ENCODE measurements at regions not wholly inside any gene's neighbourhood (a gene's known extent, or its start where the extent isn't known, plus 50 kb on each side); places are given as distances from the start of the nearest gene placed in this dataset.

- Mint-ChIP-seq H3K4me3 (no peak overlapping the region), H3K4me1 (peaks cover 13% of the 10 kb centered on the region), H3K27me3 (ENCODE audit: low read depth) (no peaks in the 10 kb centered on the region), H3K36me3 (ENCODE audit: low read depth) (no peaks in the 10 kb centered on the region), H3K27ac (no peak overlapping the region), H3K9me3 (peaks cover 10% of the 10 kb centered on the region)
- TF ChIP-seq, protein P1, sequence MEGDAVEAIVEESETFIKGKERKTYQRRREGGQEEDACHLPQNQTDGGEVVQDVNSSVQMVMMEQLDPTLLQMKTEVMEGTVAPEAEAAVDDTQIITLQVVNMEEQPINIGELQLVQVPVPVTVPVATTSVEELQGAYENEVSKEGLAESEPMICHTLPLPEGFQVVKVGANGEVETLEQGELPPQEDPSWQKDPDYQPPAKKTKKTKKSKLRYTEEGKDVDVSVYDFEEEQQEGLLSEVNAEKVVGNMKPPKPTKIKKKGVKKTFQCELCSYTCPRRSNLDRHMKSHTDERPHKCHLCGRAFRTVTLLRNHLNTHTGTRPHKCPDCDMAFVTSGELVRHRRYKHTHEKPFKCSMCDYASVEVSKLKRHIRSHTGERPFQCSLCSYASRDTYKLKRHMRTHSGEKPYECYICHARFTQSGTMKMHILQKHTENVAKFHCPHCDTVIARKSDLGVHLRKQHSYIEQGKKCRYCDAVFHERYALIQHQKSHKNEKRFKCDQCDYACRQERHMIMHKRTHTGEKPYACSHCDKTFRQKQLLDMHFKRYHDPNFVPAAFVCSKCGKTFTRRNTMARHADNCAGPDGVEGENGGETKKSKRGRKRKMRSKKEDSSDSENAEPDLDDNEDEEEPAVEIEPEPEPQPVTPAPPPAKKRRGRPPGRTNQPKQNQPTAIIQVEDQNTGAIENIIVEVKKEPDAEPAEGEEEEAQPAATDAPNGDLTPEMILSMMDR (IDR thresholded peaks at IDR 0.05; ENCODE audit: unreplicated experiment in 3 of 3) = no peak
These were observed 56.8 kb upstream of the IRF2BP2 start for GRCh38 chr1:234666761-234667160.

GRCh38 chr1:234665975-234666605, 56.1 kb upstream of the IRF2BP2 start:
- Mint-ChIP-seq H3K4me1 (peaks cover 7% of the 10 kb centered on the region), H3K27me3 (ENCODE audit: low read depth) (no peaks in the 10 kb centered on the region), H3K36me3 (ENCODE audit: low read depth) (no peaks in the 10 kb centered on the region), H3K27ac (no peak overlapping the region), H3K4me3 (no peak overlapping the region), H3K9me3 (peaks cover 10% of the 10 kb centered on the region)
- TF ChIP-seq, protein P1 (IDR thresholded peaks at IDR 0.05; ENCODE audit: unreplicated experiment in 3 of 3) = no peak

- Mint-ChIP-seq H3K4me3 (no peak overlapping the region), H3K36me3 (ENCODE audit: low read depth) (no peaks in the 10 kb centered on the region), H3K4me1 (peaks cover 9% of the 10 kb centered on the region), H3K27ac (no peak overlapping the region), H3K9me3 (no peaks in the 10 kb centered on the region), H3K27me3 (ENCODE audit: low read depth) (no peaks in the 10 kb centered on the region)
- TF ChIP-seq, protein P1 (IDR thresholded peaks at IDR 0.05; ENCODE audit: unreplicated experiment in 3 of 3) = no peak
These were observed 52.2 kb upstream of the IRF2BP2 start for GRCh38 chr1:234662148-234662547.

DNA sequence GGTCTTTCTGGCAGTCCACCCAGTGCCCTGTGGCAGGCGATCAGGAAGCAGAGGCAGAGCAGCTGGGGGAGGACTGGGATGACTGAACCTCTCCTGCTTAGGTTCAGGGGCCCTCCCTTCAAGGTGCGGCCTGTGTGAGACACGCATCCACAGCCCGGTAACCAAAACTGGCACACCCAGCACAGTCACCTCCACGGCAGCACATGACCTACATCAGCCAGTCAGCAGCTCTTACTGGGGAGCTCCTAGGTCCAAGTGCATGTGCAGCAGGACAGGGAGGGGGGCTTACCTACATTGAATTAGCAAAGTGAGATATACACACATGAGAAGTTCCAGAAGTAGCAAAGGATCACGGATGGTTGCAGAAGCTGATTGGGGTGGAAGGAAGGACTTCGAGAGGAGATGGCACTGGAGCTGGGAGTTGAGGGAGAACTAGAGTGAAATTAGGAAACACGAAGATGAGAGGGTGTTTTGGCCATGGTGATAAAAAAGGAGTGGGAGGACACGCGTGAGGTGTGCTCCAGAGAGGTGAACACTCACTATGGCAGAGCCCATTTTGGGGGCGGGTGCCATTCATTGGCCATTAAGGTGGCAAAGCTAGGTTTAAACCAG, 51.4 kb upstream of the IRF2BP2 start:
- TF ChIP-seq, protein P1 (IDR thresholded peaks at IDR 0.05; ENCODE audit: unreplicated experiment in 3 of 3) = no peak
- Mint-ChIP-seq H3K27me3 (ENCODE audit: low read depth) (no peaks in the 10 kb centered on the region), H3K9me3 (no peaks in the 10 kb centered on the region), H3K27ac (peak overlapping the region in 1 of 3 experiments; percentile 35), H3K36me3 (ENCODE audit: low read depth) (no peaks in the 10 kb centered on the region), H3K4me3 (no peak overlapping the region), H3K4me1 (peaks cover 14% of the 10 kb centered on the region)

GRCh38 chr1:234660536-234661316, 50.7 kb upstream of the IRF2BP2 start:
- Mint-ChIP-seq H3K9me3 (no peaks in the 10 kb centered on the region), H3K4me3 (no peak overlapping the region), H3K27ac (no peak overlapping the region), H3K36me3 (ENCODE audit: low read depth) (no peaks in the 10 kb centered on the region), H3K27me3 (ENCODE audit: low read depth) (no peaks in the 10 kb centered on the region), H3K4me1 (peaks cover 14% of the 10 kb centered on the region)
- TF ChIP-seq, protein P1 (IDR thresholded peaks at IDR 0.05; ENCODE audit: unreplicated experiment in 3 of 3) = no peak
